HG02763 (cell line): ENCODE measurements at regions not wholly inside any gene's neighbourhood (a gene's known extent, or its start where the extent isn't known, plus 50 kb on each side); places are given as distances from the start of the nearest gene placed in this dataset.
"Not testable (repeated sequence)": the region's sequence is repeated elsewhere in the genome, so short reads cannot be mapped to it uniquely, and the experiment has no call there.

Experiments used
- ATAC-seq: cut with Tn5 transposase; IDR thresholded peaks from one replicate; pipeline ENCODE4 v1.9.1; 2021; ENCODE audit warnings: mild to moderate bottlenecking, moderate library complexity; ENCODE audit not compliant: unreplicated experiment

- no peak for ATAC-seq
Measured at GRCh38 chr4:24369507-24370029, 214.8 kb downstream of the DHX15 start.

- ATAC-seq = no peak
Measured at GRCh38 chr4:24368801-24369200, 215.6 kb downstream of the DHX15 start.

GRCh38 chr4:24364852-24365251, 219.5 kb downstream of the DHX15 start:
- no peak for ATAC-seq

GRCh38 chr4:24364249-24364648, 220.1 kb downstream of the DHX15 start:
- no peak for ATAC-seq

GRCh38 chr4:24363751-24364150, 220.6 kb downstream of the DHX15 start:
- ATAC-seq = no peak

GRCh38 chr4:24352112-24352511, 232.2 kb downstream of the DHX15 start:
- no peak for ATAC-seq

GRCh38 chr4:24349168-24349996, 235.0 kb downstream of the DHX15 start:
- not testable (repeated sequence) for ATAC-seq

- no peak for ATAC-seq
Measured at GRCh38 chr4:24339260-24339659, 245.1 kb downstream of the DHX15 start.

GRCh38 chr4:24337451-24338190, 246.7 kb downstream of the DHX15 start:
- no peak for ATAC-seq

- no peak for ATAC-seq
Measured at GRCh38 chr4:24335616-24336015, 248.7 kb downstream of the DHX15 start.

GRCh38 chr4:24334906-24335305, 249.4 kb downstream of the DHX15 start:
- no peak for ATAC-seq

GRCh38 chr4:24330573-24330972, 253.8 kb downstream of the DHX15 start:
- no peak for ATAC-seq

GRCh38 chr4:24330172-24330571, 254.2 kb downstream of the DHX15 start:
- ATAC-seq = no peak

GRCh38 chr4:24328711-24329110, 255.6 kb downstream of the DHX15 start:
- no peak for ATAC-seq

GRCh38 chr4:24328310-24328709, 256.0 kb downstream of the DHX15 start:
- ATAC-seq = no peak

GRCh38 chr4:24322995-24323394, 261.4 kb downstream of the DHX15 start:
- ATAC-seq = no peak

GRCh38 chr4:24322511-24322910, 261.8 kb downstream of the DHX15 start:
- no peak for ATAC-seq

- no peak for ATAC-seq
Measured at GRCh38 chr4:24321616-24322015, 262.7 kb downstream of the DHX15 start.

- ATAC-seq = no peak
Measured at GRCh38 chr4:24321131-24321530, 263.2 kb downstream of the DHX15 start.

GRCh38 chr4:24319387-24319786, 265.0 kb downstream of the DHX15 start:
- ATAC-seq = no peak

GRCh38 chr4:24315056-24315455, 269.3 kb downstream of the DHX15 start:
- no peak for ATAC-seq
